GM19372 (cell line): ENCODE measurements at regions not wholly inside any gene's neighbourhood (a gene's known extent, or its start where the extent isn't known, plus 50 kb on each side); places are given as distances from the start of the nearest gene placed in this dataset.

ENCODE experiments used
- ATAC-seq: cut with Tn5 transposase; IDR thresholded peaks from one replicate; pipeline ENCODE4 v1.9.1; 2021; ENCODE audit warnings: mild to moderate bottlenecking, low read depth, moderate library complexity; ENCODE audit not compliant: unreplicated experiment

- no peak for ATAC-seq
Measured at GRCh38 chr4:175369087-175369486, 443.0 kb downstream of the GPM6A start.

GRCh38 chr4:175371091-175371490 is 441.0 kb downstream of the GPM6A start:
- ATAC-seq: no peak

GRCh38 chr4:175373031-175373430 is 439.0 kb downstream of the GPM6A start:
- ATAC-seq: no peak

GRCh38 chr4:175374459-175374858 is 437.6 kb downstream of the GPM6A start:
- ATAC-seq: no peak

GRCh38 chr4:175376287-175376977 is 435.6 kb downstream of the GPM6A start:
- no peak for ATAC-seq

DNA sequence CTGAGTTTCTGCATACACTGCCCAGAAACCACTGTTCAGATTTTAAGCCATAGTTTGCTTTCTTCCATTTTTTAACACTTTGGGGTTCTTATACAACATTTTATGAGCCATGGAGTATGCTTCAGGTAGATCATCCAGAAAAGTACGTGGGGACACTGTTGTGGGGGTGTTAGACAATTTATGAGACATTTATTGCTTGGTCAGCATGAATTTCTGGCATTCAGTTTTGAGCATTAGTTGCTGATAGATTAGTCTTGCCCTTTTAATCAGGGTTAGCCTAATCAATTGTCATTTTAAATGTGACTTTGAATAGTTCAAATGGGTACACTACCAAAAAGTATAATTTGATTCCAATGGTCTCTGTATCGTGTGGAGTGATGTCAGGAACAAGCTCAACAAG is 434.9 kb downstream of the GPM6A start:
- no peak for ATAC-seq

DNA sequence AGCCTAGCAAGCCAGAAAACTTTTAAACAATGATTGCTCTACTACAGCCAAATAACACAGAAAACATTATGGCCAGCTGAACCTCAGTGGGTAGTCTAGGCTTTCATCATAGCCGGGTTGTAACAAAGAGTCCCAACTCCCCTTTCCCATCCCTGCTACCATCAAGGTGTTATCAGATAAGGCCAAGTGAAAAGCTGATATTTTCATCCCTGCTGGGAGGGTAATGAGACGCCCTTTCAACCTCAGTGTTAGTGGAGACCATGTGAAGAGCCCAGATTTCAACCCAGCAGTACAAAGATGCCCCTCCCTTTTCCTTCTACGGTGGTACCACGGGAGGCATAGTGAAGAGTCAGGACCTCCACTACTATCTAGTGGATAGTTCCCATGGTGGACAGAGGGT is 433.7 kb downstream of the GPM6A start:
- no peak for ATAC-seq

DNA sequence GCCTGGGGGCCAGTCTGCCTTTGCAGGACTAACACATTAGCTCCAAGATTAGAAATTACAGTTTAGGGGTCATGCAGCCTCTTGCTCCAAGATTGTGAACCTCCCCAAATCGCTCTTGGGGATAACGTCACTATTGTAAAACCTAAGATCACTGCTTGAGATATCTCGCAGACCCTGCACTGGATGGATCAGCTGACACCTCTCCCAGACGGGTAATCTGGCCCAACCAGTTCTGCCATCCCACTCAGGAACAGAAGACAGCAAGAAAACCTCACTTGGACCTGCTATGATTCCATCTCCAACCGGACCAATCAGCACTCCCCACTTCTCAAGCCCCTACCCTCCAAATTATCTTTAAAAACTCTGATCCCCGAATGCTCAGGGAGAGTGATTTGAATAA is 431.2 kb downstream of the GPM6A start:
- ATAC-seq: no peak

DNA sequence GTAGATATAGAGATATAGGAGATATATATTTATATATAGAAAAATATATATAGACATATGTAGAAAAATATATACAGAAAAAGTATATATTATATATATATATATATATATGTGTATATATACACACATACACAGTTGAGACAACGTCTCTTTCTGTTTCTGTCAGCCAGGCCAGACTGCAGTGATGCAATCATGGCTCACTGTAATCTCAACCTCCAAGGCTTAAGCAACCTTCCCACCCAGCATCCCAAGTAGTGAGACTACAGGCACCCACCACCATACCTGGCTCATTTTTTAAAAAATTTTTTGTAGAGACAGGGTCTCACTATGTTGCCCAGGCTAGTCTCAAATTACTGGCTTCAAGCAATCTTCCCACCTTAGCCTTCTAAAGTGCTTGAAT is 426.3 kb downstream of the GPM6A start:
- ATAC-seq: no peak

DNA sequence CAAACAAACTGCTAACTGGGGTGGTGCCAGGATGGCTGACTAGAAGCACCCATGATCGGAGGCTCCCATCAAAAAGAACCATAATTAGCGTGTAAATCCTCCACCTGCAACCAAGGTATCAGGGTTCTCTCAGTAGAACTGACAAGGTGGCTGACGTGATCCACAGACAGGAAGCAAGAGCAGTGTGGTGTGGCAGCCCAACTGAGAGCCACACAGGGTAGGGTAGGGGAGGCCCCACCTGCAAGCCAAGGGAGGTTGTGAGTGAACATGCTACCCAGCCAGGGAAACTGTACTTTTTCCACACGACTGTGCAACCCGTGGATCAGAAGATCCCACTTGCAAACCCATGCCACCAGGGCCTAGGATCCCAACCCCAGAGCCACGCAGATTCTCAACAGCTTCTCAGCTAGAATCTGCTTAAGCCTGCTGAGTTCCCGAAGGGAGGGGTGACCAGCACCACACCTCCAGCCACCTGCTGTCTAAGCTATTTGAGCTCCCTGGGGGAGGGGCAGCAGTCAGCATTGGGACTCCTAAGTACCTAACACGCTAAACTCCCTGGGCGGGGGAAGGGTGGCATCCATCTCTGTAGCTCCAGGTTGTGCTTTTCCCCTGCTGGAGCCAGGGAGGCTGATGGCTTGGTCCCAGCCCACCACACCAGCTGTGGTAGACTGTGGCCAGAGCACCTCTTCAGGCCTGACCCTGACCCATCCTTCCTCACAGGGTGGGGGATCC is 425.1 kb downstream of the GPM6A start:
- ATAC-seq: no peak

- no peak for ATAC-seq
Measured at GRCh38 chr4:175394208-175394607, 417.9 kb downstream of the GPM6A start.

DNA sequence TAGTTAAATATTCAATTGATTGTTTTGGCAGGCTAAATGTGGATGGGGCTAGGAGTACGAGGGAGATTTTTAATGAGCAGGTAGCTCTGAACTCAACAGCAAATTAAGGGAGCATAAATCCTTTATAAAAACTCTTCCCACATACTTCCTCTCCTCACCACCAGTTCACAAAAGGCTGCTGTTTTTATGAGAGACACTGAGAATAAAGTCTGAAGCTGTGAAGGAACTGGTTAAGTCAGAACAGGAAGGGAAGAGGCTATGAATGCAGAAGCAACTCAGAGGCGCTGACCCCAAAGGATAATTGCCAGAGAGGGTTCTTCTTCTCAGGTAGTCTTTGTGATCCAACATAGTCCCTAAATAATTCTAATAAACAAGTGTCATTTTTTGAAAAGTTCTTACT is 406.1 kb downstream of the GPM6A start:
- ATAC-seq: no peak

DNA sequence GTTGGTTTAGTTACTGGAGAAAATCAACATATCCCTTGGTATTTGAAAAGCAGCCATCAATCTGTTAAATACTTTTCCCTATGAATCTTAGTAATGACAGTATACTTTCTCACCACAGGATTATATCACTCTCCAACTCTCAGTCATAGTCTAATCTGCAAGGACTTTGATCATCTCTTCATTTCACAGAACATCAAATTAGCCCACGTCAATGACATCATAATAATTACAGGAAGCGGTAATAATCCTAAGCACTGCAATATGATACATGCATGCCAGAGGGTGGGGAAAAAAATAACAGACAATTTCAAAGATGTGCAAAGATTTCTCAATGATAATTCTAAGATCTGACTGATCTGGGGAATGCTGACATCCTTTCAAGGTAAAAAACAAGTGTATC is 404.1 kb downstream of the GPM6A start:
- no peak for ATAC-seq

GRCh38 chr4:175411251-175411650 is 400.8 kb downstream of the GPM6A start:
- ATAC-seq: no peak

DNA sequence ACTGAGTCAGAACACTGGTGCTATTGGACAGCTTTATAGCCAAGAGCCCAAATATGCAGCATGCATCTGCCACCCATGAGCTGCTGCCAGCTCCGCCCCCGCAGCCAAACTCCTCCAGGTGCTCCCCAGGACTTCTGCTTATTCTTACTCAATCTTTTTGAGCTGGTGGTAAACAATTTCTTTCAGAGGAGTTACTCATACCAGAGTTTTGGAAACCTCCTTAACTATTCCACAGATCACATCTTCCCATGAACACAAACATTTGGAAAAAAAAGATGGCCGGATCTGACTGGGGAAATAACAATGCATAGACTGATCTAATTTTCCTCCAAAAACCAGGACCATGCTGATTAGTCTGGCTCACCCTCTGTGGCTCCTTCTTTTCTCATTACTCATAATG is 399.9 kb downstream of the GPM6A start:
- no peak for ATAC-seq

DNA sequence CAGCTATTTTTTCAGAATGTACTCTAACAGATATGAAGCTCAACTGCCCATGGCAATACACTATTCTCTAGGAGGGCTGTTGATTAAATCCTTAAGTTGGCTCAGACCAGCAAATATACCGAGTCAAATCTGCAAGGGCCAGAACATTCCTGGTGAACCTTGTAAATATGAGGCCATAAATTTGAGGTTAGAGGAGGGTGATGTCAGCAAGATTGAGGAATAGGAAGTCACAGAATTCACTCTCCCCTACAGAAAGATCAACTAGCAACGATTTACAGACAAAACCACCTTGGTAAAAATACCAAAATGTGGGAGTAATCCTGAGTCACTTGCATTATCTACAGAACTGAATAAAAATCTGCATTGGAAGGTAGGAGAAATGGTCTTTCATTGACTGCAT is 399.3 kb downstream of the GPM6A start:
- no peak for ATAC-seq

DNA sequence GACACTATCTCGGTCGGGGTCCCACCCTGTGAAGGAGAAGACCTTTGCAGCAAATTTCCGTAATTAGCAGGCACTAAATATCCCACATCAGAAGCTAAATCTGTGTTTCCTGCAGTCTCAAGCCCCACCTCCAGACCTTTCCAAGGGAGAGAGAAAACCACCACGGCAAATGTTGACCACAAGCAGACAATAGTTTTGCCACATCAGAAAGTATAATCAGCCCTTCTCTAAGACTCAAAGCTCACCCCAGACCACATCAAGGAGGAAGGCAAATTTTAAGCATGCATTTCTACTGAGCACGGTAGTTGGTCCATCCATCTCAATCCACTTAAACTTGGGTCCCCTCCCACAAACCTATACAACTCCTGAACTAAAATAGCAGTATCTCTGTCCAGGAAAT is 398.5 kb downstream of the GPM6A start:
- no peak for ATAC-seq

- ATAC-seq: no peak
Measured at GRCh38 chr4:175414602-175415001, 397.5 kb downstream of the GPM6A start.

- no peak for ATAC-seq
Measured at GRCh38 chr4:175418516-175418915, 393.5 kb downstream of the GPM6A start.

DNA sequence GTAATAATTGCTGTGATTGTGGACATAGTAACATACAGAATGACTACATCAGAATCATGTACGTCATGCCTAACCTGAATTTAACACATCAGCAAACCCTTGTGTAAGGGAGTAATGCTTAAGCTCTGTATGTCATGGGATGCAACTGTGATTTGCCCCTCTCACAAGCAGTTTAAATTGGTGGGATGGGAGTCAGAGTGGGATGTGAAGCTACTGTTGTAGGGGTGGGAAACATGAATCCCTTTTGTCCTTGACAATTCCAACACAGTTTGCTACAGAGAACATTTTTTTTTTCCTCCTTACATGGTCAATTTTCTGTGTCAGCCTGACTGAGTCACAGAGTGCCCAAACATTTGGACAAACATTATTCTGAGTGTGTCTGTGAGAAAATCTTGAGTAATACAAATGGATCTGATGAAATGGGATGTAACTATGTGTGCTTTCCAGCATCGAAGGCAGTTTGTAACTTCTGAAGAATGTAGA is 392.8 kb downstream of the GPM6A start:
- ATAC-seq: no peak

- ATAC-seq: no peak
Measured at GRCh38 chr4:175421506-175421905, 390.6 kb downstream of the GPM6A start.

GRCh38 chr4:175422331-175422730 is 389.7 kb downstream of the GPM6A start:
- no peak for ATAC-seq
